ENCODE measurements at regions not wholly inside any gene's neighbourhood (a gene's known extent, or its start where the extent isn't known, plus 50 kb on each side); places are given as distances from the start of the nearest gene placed in this dataset.

GRCh38 chr10:33945051-33945450 is 610.6 kb upstream of the NRP1 start:
- H3K27me3 ChIP-seq (ENCODE audit: insufficient read depth, insufficient read length), result no peaks in the 10 kb centered on the region

GRCh38 chr10:33942508-33942907 is 608.0 kb upstream of the NRP1 start:
- no peak for TF ChIP-seq SUZ12 (IDR thresholded peaks at IDR 0.05; ENCODE audit: extremely low read depth, insufficient read depth, insufficient read length)
- no peak for TF ChIP-seq YY1 (IDR thresholded peaks at IDR 0.05; ENCODE audit: insufficient read depth, insufficient read length)
- no peak for TF ChIP-seq ZNF274 (IDR thresholded peaks at IDR 0.05; ENCODE audit: low read depth, low read length)
- no peak for DNase-seq (ENCODE audit: low read depth, low spot score)
- Histone ChIP-seq H3K9ac (ENCODE audit: insufficient read length, low read depth) (no peak overlapping the region), H3K4me3 (ENCODE audit: insufficient read length, low read depth) (no peak overlapping the region), H3K9me3 (ENCODE audit: insufficient read depth, low read length) (no peaks in the 10 kb centered on the region), H3K4me1 (ENCODE audit: insufficient read depth, insufficient read length) (no peaks in the 10 kb centered on the region), H3K36me3 (ENCODE audit: insufficient read depth, insufficient read length, low read length) (no peaks in the 10 kb centered on the region), H3K27me3 (ENCODE audit: insufficient read depth, insufficient read length) (no peaks in the 10 kb centered on the region)

More at GRCh38 chr10:33945051-33945450, 610.6 kb upstream of the NRP1 start:
- Histone ChIP-seq H3K4me3 (ENCODE audit: insufficient read length, low read depth) (no peak overlapping the region), H3K4me1 (ENCODE audit: insufficient read depth, insufficient read length) (no peaks in the 10 kb centered on the region), H3K9ac (ENCODE audit: insufficient read length, low read depth) (no peak overlapping the region), H3K36me3 (ENCODE audit: insufficient read depth, insufficient read length, low read length) (no peaks in the 10 kb centered on the region), H3K9me3 (ENCODE audit: insufficient read depth, low read length) (no peaks in the 10 kb centered on the region)
- no peak for TF ChIP-seq YY1 (IDR thresholded peaks at IDR 0.05; ENCODE audit: insufficient read depth, insufficient read length)
- no peak for DNase-seq (ENCODE audit: low read depth, low spot score)

- Histone ChIP-seq H3K9me3 (ENCODE audit: insufficient read depth, low read length) (no peaks in the 10 kb centered on the region), H3K9ac (ENCODE audit: insufficient read length, low read depth) (no peak overlapping the region), H3K4me1 (ENCODE audit: insufficient read depth, insufficient read length) (no peaks in the 10 kb centered on the region), H3K36me3 (ENCODE audit: insufficient read depth, insufficient read length, low read length) (no peaks in the 10 kb centered on the region), H3K27me3 (ENCODE audit: insufficient read depth, insufficient read length) (no peaks in the 10 kb centered on the region), H3K4me3 (ENCODE audit: insufficient read length, low read depth) (no peak overlapping the region)
- TF ChIP-seq SUZ12 (IDR thresholded peaks at IDR 0.05; ENCODE audit: extremely low read depth, insufficient read depth, insufficient read length) (no peak), ZNF274 (IDR thresholded peaks at IDR 0.05; ENCODE audit: low read depth, low read length) (no peak), YY1 (IDR thresholded peaks at IDR 0.05; ENCODE audit: insufficient read depth, insufficient read length) (no peak)
- no peak for DNase-seq (ENCODE audit: low read depth, low spot score)
Measured at GRCh38 chr10:33939892-33940291, 605.4 kb upstream of the NRP1 start.

GRCh38 chr10:33939410-33939809 is 604.9 kb upstream of the NRP1 start:
- no peak for DNase-seq (ENCODE audit: low read depth, low spot score)
- Histone ChIP-seq H3K27me3 (ENCODE audit: insufficient read depth, insufficient read length) (no peaks in the 10 kb centered on the region), H3K4me1 (ENCODE audit: insufficient read depth, insufficient read length) (no peaks in the 10 kb centered on the region), H3K36me3 (ENCODE audit: insufficient read depth, insufficient read length, low read length) (no peaks in the 10 kb centered on the region), H3K9me3 (ENCODE audit: insufficient read depth, low read length) (no peaks in the 10 kb centered on the region), H3K4me3 (ENCODE audit: insufficient read length, low read depth) (no peak overlapping the region), H3K9ac (ENCODE audit: insufficient read length, low read depth) (no peak overlapping the region)
- no peak for TF ChIP-seq YY1 (IDR thresholded peaks at IDR 0.05; ENCODE audit: insufficient read depth, insufficient read length)
- TF ChIP-seq ZNF274 (IDR thresholded peaks at IDR 0.05; ENCODE audit: low read depth, low read length), result no peak
- no peak for TF ChIP-seq SUZ12 (IDR thresholded peaks at IDR 0.05; ENCODE audit: extremely low read depth, insufficient read depth, insufficient read length)

GRCh38 chr10:33938001-33938400 is 603.5 kb upstream of the NRP1 start:
- Histone ChIP-seq H3K27me3 (ENCODE audit: insufficient read depth, insufficient read length) (no peaks in the 10 kb centered on the region), H3K36me3 (ENCODE audit: insufficient read depth, insufficient read length, low read length) (no peaks in the 10 kb centered on the region), H3K9ac (ENCODE audit: insufficient read length, low read depth) (no peak overlapping the region), H3K9me3 (ENCODE audit: insufficient read depth, low read length) (no peaks in the 10 kb centered on the region), H3K4me3 (ENCODE audit: insufficient read length, low read depth) (no peak overlapping the region), H3K4me1 (ENCODE audit: insufficient read depth, insufficient read length) (no peaks in the 10 kb centered on the region)
- DNase-seq (ENCODE audit: low read depth, low spot score), result no peak
- TF ChIP-seq ZNF274 (IDR thresholded peaks at IDR 0.05; ENCODE audit: low read depth, low read length), result no peak
- no peak for TF ChIP-seq SUZ12 (IDR thresholded peaks at IDR 0.05; ENCODE audit: extremely low read depth, insufficient read depth, insufficient read length)
- no peak for TF ChIP-seq YY1 (IDR thresholded peaks at IDR 0.05; ENCODE audit: insufficient read depth, insufficient read length)

GRCh38 chr10:33937036-33937730 is 602.7 kb upstream of the NRP1 start:
- H3K9me3 ChIP-seq (ENCODE audit: insufficient read depth, low read length), result no peaks in the 10 kb centered on the region
- H3K4me1 ChIP-seq (ENCODE audit: insufficient read depth, insufficient read length), result no peaks in the 10 kb centered on the region
- H3K4me3 ChIP-seq (ENCODE audit: insufficient read length, low read depth), result no peak overlapping the region
- no peaks in the 10 kb centered on the region for H3K27me3 ChIP-seq (ENCODE audit: insufficient read depth, insufficient read length)
- no peak for TF ChIP-seq YY1 (IDR thresholded peaks at IDR 0.05; ENCODE audit: insufficient read depth, insufficient read length)
- TF ChIP-seq ZNF274 (IDR thresholded peaks at IDR 0.05; ENCODE audit: low read depth, low read length), result no peak
- TF ChIP-seq SUZ12 (IDR thresholded peaks at IDR 0.05; ENCODE audit: extremely low read depth, insufficient read depth, insufficient read length), result no peak
- no peaks in the 10 kb centered on the region for H3K36me3 ChIP-seq (ENCODE audit: insufficient read depth, insufficient read length, low read length)
- H3K9ac ChIP-seq (ENCODE audit: insufficient read length, low read depth), result no peak overlapping the region
- DNase-seq (ENCODE audit: low read depth, low spot score), result no peak

GRCh38 chr10:33935350-33935749 is 600.9 kb upstream of the NRP1 start:
- no peak for TF ChIP-seq SUZ12 (IDR thresholded peaks at IDR 0.05; ENCODE audit: extremely low read depth, insufficient read depth, insufficient read length)
- TF ChIP-seq ZNF274 (IDR thresholded peaks at IDR 0.05; ENCODE audit: low read depth, low read length), result no peak
- no peak for TF ChIP-seq YY1 (IDR thresholded peaks at IDR 0.05; ENCODE audit: insufficient read depth, insufficient read length)
- Histone ChIP-seq H3K4me3 (ENCODE audit: insufficient read length, low read depth) (no peak overlapping the region), H3K36me3 (ENCODE audit: insufficient read depth, insufficient read length, low read length) (no peaks in the 10 kb centered on the region), H3K4me1 (ENCODE audit: insufficient read depth, insufficient read length) (no peaks in the 10 kb centered on the region), H3K9me3 (ENCODE audit: insufficient read depth, low read length) (no peaks in the 10 kb centered on the region), H3K27me3 (ENCODE audit: insufficient read depth, insufficient read length) (no peaks in the 10 kb centered on the region), H3K9ac (ENCODE audit: insufficient read length, low read depth) (no peak overlapping the region)
- no peak for DNase-seq (ENCODE audit: low read depth, low spot score)

Data from NT2/D1 (cell line).